GM12891 (cell line): ENCODE measurements at regions not wholly inside any gene's neighbourhood (a gene's known extent, or its start where the extent isn't known, plus 50 kb on each side); places are given as distances from the start of the nearest gene placed in this dataset.

Source experiments
- DNase-seq: peaks from one replicate; pipeline ENCODE4 v3.0.0; 2011; ENCODE audit warnings: low spot score; ENCODE audit not compliant: insufficient read length
- FAIRE-seq: peaks from 2 replicates; lab custom pipeline; 2011; peaks lifted over from hg19 to GRCh38; lab: Jason Lieb, UNC
- PAX5 ChIP-seq: IDR thresholded peaks from 2 replicates; pipeline ENCODE4 v1.6.1; 2011; ENCODE audit warnings: low read length, moderate library complexity, mild to moderate bottlenecking; ENCODE audit not compliant: insufficient read depth, severe bottlenecking
- POLR2A ChIP-seq: IDR thresholded peaks from 2 replicates; pipeline ENCODE4 v1.6.1; 2011; ENCODE audit warnings: low read depth, low read length, control low read depth
- POLR2AphosphoS5 ChIP-seq: IDR thresholded peaks from 2 replicates; pipeline ENCODE4 v1.6.1; 2011; ENCODE audit warnings: low read depth, low read length, control low read depth
- POU2F2 ChIP-seq: IDR thresholded peaks from 2 replicates; pipeline ENCODE4 v1.6.1; 2011; ENCODE audit warnings: low read depth, mild to moderate bottlenecking, control low read depth, low read length, moderate library complexity
- SPI1 ChIP-seq: IDR thresholded peaks from 2 replicates; pipeline ENCODE4 v1.6.1; 2011; ENCODE audit warnings: low read depth, low read length, control low read depth
- TAF1 ChIP-seq: IDR thresholded peaks from 2 replicates; pipeline ENCODE4 v1.6.1; 2011; ENCODE audit warnings: low read depth, low read length, control low read depth

- FAIRE-seq = no peak
- no peak for TF ChIP-seq POLR2AphosphoS5
These were observed 368.9 kb upstream of the ASIC2 start for GRCh38 chr17:33661975-33662374.

GRCh38 chr17:33664116-33664840 is 371.2 kb upstream of the ASIC2 start:
- TF ChIP-seq SPI1 = no peak
- no peak for TF ChIP-seq POLR2A
- no peak for TF ChIP-seq PAX5
- no peak for TF ChIP-seq POLR2AphosphoS5
- no peak for TF ChIP-seq POU2F2
- TF ChIP-seq TAF1 = no peak
- FAIRE-seq (no peak), DNase-seq (no peak)

More at GRCh38 chr17:33661975-33662374, 368.9 kb upstream of the ASIC2 start:
- no peak for DNase-seq

GRCh38 chr17:33667052-33667509 is 374.0 kb upstream of the ASIC2 start:
- DNase-seq = no peak
- FAIRE-seq = no peak
- TF ChIP-seq POU2F2 (no peak), SPI1 (no peak), PAX5 (no peak), POLR2AphosphoS5 (no peak)

GRCh38 chr17:33667671-33668070 is 374.6 kb upstream of the ASIC2 start:
- TF ChIP-seq POU2F2 (no peak), SPI1 (no peak), POLR2AphosphoS5 (no peak), POLR2A (no peak), TAF1 (no peak), PAX5 (no peak)
- no peak for DNase-seq
- no peak for FAIRE-seq

- no peak for DNase-seq
- FAIRE-seq = no peak
- no peak for TF ChIP-seq POU2F2
- no peak for TF ChIP-seq SPI1
- TF ChIP-seq PAX5 = no peak
- TF ChIP-seq TAF1 = no peak
- no peak for TF ChIP-seq POLR2A
- no peak for TF ChIP-seq POLR2AphosphoS5
These were observed 375.4 kb upstream of the ASIC2 start for GRCh38 chr17:33668516-33668915.

GRCh38 chr17:33671491-33671890 is 378.4 kb upstream of the ASIC2 start:
- no peak for TF ChIP-seq TAF1
- TF ChIP-seq SPI1 = no peak
- no peak for TF ChIP-seq PAX5
- TF ChIP-seq POLR2A = no peak
- no peak for TF ChIP-seq POU2F2
- no peak for TF ChIP-seq POLR2AphosphoS5
- FAIRE-seq (no peak), DNase-seq (no peak)

GRCh38 chr17:33674685-33675084 is 381.6 kb upstream of the ASIC2 start:
- peak; percentile 35 for DNase-seq
- TF ChIP-seq PAX5 (no peak), POU2F2 (no peak), SPI1 (no peak), POLR2AphosphoS5 (no peak), POLR2A (no peak), TAF1 (no peak)
- FAIRE-seq = peak; percentile 67

GRCh38 chr17:33676444-33676843 is 383.3 kb upstream of the ASIC2 start:
- no peak for TF ChIP-seq PAX5
- no peak for TF ChIP-seq POLR2A
- no peak for TF ChIP-seq POU2F2
- no peak for TF ChIP-seq SPI1
- FAIRE-seq = no peak
- DNase-seq = no peak

GRCh38 chr17:33679595-33679994 is 386.5 kb upstream of the ASIC2 start:
- DNase-seq (no peak), FAIRE-seq (no peak)
- TF ChIP-seq POLR2A = no peak

- TF ChIP-seq TAF1 (no peak), POLR2A (no peak), PAX5 (no peak)
- FAIRE-seq (no peak), DNase-seq (no peak)
These were observed 387.4 kb upstream of the ASIC2 start for GRCh38 chr17:33680472-33680871.

- no peak for DNase-seq
- TF ChIP-seq POLR2AphosphoS5 (no peak), PAX5 (no peak), POLR2A (no peak), POU2F2 (no peak)
- FAIRE-seq = no peak
These were observed 389.5 kb upstream of the ASIC2 start for GRCh38 chr17:33682599-33682998.
